Globus pallidus (tissue), 1 donor: ENCODE measurements at regions not wholly inside any gene's neighbourhood (a gene's known extent, or its start where the extent isn't known, plus 50 kb on each side); places are given as distances from the start of the nearest gene placed in this dataset.
"Not testable (repeated sequence)": the region's sequence is repeated elsewhere in the genome, so short reads cannot be mapped to it uniquely, and the experiment has no call there.

Source experiments
- DNase-seq: peaks from one replicate; pipeline ENCODE4 v3.0.0-alpha.2; 2015; ENCODE audit warnings: low spot score

DNA sequence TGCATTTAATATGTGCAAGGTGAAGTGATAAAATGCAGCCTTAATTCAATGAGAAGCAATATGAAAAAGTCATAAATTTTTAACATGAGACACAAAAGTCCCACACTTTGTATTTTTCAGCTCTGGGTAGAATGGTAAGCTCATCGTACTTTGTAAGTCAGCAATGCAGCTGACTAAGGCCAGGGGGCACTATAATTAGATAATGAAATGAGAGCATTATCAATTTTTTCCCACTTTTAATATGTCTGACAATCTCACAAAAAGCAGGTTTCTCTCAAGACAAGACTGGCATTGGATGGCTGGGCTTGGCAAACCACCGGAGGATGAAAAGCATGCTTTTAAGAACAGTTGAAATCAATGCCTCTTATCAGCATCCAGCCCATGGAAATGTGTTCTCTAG lies 162.8 kb downstream of the FAM174A start:
- no peak for DNase-seq

DNA sequence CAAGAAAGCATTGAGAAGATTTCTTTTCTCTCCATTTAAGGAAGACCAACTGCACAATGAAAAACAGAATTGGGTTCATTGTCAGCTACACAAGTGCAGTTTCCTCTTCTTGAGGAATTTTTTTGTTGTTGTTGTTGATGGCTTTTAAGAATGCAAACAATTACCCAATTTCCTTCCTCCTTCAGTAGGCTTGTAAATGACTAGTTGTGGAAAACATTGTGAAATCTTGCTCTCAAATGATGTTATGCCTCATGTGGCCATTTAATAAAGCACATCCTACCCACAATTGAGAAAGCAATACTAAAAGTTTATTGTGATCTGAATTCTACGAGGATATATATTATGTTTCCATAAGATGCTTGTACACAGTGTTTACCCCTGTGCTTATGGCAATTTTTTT lies 171.6 kb downstream of the FAM174A start:
- no peak for DNase-seq

DNA sequence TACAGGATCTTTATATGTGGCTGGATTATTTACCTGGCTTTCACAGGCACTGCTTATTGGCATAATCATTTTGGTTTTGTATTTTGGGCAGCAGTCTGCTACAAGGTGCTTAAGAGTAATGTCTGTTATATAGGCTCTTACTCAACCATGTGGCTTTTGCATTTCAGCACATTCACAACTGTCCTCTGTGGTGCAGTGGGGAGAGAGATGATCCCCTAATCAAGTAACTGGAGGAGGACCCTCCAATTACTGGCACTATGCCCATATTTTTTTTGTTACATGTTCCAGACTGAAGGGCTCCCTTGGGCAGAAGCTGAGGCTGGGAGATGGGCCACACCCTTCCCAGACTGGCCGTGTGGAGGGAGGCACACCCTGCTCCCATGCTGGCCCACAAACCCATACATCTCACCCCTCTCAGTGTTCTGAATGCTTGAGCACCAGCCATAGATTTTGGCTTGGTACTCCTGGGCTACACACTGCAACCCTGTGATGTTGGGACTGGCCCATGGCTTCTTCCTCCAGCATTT lies 173.5 kb downstream of the FAM174A start:
- DNase-seq = no peak

DNA sequence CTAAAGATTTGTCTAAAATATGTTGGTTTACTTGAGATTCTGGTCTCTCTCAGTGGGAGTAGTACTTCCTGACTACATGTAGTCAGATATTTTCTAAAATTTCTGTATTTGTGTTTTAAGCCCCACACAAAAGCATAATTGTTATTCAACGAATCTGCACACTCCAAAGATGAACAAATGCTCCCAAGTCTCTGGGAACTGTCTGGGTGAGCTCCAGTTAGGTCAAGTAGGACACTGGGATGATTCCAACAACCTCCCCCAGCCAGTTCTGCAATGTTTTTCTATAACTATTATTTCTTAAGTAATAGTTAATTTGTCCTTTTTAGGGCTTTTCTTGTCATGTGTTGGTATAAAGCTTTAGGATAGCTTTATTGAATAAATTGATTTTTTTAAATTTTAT lies 174.6 kb downstream of the FAM174A start:
- no peak for DNase-seq

DNA sequence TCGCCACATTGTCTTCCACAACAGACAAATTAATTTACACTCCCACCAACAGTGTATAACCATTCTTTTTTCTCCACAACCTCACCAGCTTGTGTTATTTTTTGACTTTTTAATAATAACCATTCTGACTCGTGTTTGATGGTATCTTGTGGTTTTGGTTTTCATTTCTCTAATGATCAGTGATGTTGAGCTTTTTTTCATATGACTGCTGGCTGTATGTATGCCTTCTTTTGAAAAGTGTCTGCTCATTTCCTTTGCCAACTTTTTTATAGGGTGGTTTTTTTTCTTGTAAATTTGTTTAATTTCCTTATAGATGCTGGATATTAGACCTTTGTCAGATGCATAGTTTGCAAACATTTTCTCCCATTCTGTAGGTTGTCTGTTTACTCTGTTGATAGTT lies 179.6 kb downstream of the FAM174A start:
- DNase-seq = not testable (repeated sequence)

DNA sequence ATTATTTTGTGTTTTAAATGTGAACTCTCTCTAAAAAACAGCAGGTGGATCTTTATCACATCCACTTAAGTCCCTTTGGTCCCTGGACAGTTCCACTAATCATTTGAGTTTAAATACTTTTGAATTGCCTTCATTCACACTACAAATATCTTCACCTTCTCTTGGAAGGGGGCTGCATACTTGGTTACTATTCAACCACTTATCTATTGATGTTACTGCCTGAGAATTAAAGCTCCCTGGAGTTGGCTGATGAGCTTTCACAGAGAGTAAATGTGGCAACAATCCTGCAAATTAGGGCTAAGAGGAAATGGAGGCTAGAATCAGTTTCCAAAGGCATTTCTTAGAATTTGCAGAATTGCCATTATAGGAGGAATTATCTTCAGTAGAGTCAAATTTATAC lies 180.4 kb downstream of the ST8SIA4 start:
- DNase-seq = no peak

DNA sequence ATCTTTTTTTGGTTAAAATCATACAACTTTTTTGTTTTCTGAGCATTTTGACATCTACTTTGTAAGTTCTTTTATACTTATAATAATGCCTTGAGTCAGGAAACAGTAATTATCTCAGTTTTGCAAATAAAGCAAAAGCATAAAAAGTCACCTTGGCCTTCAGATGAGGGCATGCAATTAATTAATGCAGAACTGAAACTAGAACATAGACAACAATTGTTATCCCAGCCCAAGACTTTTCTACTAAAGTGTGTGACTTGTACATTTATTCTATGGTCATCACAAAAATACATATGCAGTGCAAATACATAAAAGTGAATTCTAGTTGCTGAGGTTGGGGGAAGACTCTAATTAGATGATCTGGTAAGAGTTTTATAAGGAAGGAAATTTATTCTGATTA lies 179.9 kb downstream of the ST8SIA4 start:
- no peak for DNase-seq

DNA sequence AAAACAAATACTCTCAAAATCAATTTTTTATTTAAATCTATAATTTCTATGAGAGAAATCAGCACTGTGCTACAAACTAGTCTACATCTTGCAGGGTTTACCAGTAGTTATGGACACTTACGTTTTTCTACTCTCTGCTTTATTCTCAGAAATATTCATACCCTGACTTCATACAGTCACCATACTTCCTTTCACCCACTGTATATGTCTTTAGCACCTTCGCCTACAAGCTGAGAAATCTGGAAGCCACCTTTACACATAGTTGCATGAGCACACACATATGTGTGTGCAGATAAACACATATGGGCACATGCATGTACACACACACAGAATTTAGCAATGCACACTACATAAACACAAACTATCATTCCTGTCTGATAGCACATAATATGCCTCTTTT lies 177.0 kb downstream of the ST8SIA4 start:
- DNase-seq = no peak

DNA sequence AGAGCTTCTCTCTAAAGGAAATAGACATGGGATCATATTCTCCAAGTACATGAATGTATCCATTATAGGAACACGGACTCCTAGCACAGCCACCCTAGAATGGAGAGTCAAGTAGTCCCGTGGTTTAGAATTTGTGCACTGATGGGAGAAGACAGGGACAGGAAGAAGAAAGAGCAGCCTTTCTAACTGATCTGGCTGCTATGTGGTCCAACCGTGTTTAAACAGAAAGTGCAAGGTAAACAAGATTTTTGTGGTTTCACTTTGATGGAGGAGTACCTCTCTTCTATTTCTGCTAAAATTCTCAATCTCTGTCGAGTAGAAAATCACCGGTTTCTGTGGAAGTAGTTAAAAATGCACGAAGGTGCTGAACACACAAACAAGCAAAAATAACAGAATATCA lies 171.3 kb downstream of the ST8SIA4 start:
- DNase-seq = no peak

DNA sequence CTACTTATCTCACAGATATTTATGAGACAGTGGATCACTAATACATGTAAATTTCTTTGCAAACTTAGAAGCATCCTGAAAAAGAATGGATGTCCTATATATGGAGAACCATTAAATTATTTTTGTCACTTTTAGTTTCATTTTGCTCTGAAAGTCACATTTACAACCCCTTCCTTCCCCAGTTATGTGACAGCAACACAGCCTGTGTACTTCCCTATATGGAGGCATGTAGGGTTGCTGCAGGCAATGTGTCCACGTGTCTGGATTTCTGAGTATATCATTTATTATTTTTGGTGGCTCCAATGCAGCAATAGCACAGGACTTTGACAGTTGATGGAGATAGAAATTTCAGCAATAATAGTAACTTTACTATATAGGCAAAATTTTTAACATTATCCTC lies 156.4 kb downstream of the ST8SIA4 start:
- DNase-seq = peak; percentile 12

DNA sequence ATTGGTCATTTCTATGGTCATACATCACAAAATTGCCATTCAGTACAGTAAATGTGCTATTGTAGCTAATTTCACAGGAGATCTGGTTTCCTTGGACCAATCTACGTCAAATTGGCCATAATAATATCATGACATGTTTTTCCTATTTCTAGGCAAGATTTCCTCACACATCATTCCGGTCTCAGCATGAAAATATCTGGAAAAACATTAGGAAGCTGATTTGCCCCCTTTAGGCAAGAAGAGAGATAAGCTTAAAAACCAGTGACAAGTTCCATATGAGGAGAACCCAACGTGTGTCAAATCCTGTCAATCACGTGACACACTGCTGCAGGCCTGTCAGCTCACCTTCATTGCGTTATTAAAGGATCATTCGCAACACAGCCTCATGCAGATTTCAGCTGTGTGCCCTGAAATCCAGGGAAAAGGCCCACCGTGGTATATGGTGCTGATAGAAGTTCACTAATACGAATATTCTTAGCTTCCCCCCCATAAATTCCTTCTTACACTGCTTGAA lies 153.3 kb downstream of the ST8SIA4 start:
- DNase-seq = no peak

DNA sequence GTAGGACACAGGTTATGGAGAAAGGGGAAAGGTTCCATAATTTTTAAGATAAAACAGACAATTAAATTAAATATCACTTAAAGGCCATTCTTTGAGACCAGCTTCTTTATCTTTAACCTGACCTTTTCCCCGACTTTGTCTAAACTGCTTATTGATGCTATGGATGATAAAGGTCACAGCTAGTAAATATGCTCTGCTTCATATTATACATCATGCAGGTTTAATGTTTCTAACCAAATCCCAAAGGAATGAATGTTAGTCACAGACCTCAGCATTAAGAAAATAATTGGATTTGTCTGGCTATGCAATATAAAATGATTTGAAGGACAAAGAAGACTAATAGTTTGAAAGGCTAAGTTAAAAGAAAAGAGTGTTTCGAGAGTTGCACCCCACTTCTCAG lies 147.6 kb downstream of the ST8SIA4 start:
- DNase-seq = no peak
